Right lobe of liver (tissue), 4 donors: ENCODE measurements at regions not wholly inside any gene's neighbourhood (a gene's known extent, or its start where the extent isn't known, plus 50 kb on each side); places are given as distances from the start of the nearest gene placed in this dataset.

Experiments used
- CTCF ChIP-seq, 4 donors: fragments of 200-600 bp in 3 of 4; fragments of 450-650 bp in 1 of 4; IDR thresholded peaks; one replicate each; pipeline versions ENCODE4 v1.5.1 to v1.8.0; 2016 to 2022; ENCODE audit warnings: antibody characterized with exemption in 4 of 4, mild to moderate bottlenecking in 2 of 4
- POLR2A ChIP-seq: fragments of 450-650 bp; IDR thresholded peaks from one replicate; pipeline ENCODE4 v1.6.1; 2017; ENCODE audit warnings: antibody characterized with exemption, mild to moderate bottlenecking
- donor health status: DM: no; HTN: no; CAD: no.
- donor health status: DM: no; HTN: no; CAD: no.
- donor health status: DM: no; HTN: yes; CAD: no.

GRCh38 chr5:23235246-23235645 lies 272.2 kb upstream of the PRDM9 start:
- TF ChIP-seq CTCF (IDR thresholded peaks at IDR 0.05) = no peak
- no peak for TF ChIP-seq POLR2A
